Nephron (organoid): ENCODE measurements at regions not wholly inside any gene's neighbourhood (a gene's known extent, or its start where the extent isn't known, plus 50 kb on each side); places are given as distances from the start of the nearest gene placed in this dataset.
A peak's percentile ranks its signal among the peaks of the same experiment; 100 is the strongest.

ENCODE experiments used
- H3K27ac Mint-ChIP-seq, 3 experiments: 2 replicates each; pipeline ENCODE4 v1.8.0; 2020; ENCODE audit warnings: mixed read lengths in 3 of 3, mild to moderate bottlenecking in 2 of 3, moderate library complexity in 1 of 3
- H3K27me3 Mint-ChIP-seq: 2 replicates; pipeline ENCODE4 v1.8.0; 2021; ENCODE audit warnings: low read depth, mild to moderate bottlenecking, moderate library complexity, mixed read lengths
- H3K36me3 Mint-ChIP-seq: 2 replicates; pipeline ENCODE4 v1.8.0; 2020; ENCODE audit warnings: low read depth, mixed read lengths
- H3K4me1 Mint-ChIP-seq: 2 replicates; pipeline ENCODE4 v1.8.0; 2020; ENCODE audit warnings: mixed read lengths
- H3K4me3 Mint-ChIP-seq, 3 experiments: 2 replicates each; pipeline ENCODE4 v1.8.0; 2020; ENCODE audit warnings: mild to moderate bottlenecking in 3 of 3, mixed read lengths in 3 of 3, moderate library complexity in 2 of 3
- H3K9me3 Mint-ChIP-seq: 2 replicates; pipeline ENCODE4 v1.8.0; 2020; ENCODE audit warnings: mixed read lengths
- TF ChIP-seq, protein P1 (sequence below), 3 experiments: fragments of 200-600 bp; sonication (generic); IDR thresholded peaks; one replicate each; pipeline ENCODE4 v1.5.0; 2021; ENCODE audit warnings: antibody characterized with exemption in 3 of 3; ENCODE audit not compliant: unreplicated experiment in 3 of 3

DNA sequence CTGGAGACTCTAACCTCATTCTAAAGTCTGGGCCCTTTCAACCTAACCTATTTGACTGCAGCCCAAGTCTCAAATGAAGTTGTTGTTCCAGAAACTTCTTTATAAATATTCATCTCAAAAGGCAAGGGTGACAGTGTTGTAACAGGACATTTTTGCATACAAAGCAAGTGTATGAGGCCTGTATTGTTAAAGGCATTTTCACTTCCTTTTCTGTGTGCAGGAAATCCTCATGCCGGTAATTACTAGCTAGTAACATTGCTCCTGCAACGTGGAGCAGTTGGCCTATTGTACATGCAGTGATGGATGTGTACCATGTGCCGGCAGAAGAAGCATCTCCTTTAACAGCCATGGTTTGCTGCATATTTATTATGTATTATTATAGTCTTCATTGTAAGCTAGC, 156.5 kb upstream of the RMST start:
- H3K9me3 Mint-ChIP-seq, result peaks cover 4% of the 10 kb centered on the region
- peak overlapping the region in 2 of 3 experiments; percentile 47 to 79 for H3K27ac Mint-ChIP-seq
- no peak overlapping the region for H3K4me3 Mint-ChIP-seq
- peaks cover 4% of the 10 kb centered on the region for H3K27me3 Mint-ChIP-seq
- peaks cover 33% of the 10 kb centered on the region for H3K4me1 Mint-ChIP-seq
- H3K36me3 Mint-ChIP-seq, result no peaks in the 10 kb centered on the region
- TF ChIP-seq, protein P1, sequence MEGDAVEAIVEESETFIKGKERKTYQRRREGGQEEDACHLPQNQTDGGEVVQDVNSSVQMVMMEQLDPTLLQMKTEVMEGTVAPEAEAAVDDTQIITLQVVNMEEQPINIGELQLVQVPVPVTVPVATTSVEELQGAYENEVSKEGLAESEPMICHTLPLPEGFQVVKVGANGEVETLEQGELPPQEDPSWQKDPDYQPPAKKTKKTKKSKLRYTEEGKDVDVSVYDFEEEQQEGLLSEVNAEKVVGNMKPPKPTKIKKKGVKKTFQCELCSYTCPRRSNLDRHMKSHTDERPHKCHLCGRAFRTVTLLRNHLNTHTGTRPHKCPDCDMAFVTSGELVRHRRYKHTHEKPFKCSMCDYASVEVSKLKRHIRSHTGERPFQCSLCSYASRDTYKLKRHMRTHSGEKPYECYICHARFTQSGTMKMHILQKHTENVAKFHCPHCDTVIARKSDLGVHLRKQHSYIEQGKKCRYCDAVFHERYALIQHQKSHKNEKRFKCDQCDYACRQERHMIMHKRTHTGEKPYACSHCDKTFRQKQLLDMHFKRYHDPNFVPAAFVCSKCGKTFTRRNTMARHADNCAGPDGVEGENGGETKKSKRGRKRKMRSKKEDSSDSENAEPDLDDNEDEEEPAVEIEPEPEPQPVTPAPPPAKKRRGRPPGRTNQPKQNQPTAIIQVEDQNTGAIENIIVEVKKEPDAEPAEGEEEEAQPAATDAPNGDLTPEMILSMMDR (IDR thresholded peaks at IDR 0.05; ENCODE audit: unreplicated experiment in 3 of 3), result no peak

DNA sequence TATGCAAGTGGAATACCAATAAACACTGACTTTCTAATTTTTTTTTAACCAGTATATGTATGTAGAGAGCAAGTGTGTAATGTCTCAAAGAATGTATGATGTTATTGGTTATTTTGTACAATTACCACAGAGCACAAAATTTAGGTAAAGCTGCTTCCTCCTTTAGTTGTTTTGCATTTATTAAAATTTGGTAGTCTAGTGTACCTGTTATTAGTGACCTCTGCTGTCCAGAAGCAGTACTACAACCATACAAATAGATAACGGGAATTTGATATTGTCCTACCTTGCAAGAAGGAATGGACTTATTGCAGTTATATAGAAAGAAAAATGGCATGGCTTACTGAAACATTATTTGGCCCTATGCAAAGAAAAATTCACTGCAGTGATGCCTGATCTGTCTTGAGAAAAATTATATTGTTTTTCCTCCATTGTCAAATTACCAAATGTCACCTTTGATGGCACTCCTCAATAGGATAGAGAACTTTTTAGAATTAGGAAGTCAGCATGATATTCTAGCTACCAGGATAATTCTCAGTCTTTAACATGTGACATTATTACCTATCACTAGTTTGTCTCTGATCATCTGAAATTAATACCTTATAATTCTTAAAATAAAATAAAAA, 153.9 kb upstream of the RMST start:
- peaks cover 4% of the 10 kb centered on the region for H3K27me3 Mint-ChIP-seq
- H3K9me3 Mint-ChIP-seq, result no peaks in the 10 kb centered on the region
- peak overlapping the region in 1 of 3 experiments; percentile 45 for H3K27ac Mint-ChIP-seq
- peaks cover 16% of the 10 kb centered on the region for H3K4me1 Mint-ChIP-seq
- no peak overlapping the region for H3K4me3 Mint-ChIP-seq
- TF ChIP-seq, protein P1 (IDR thresholded peaks at IDR 0.05; ENCODE audit: unreplicated experiment in 3 of 3), result peak; percentile 61 to 74 (median 72)
- H3K36me3 Mint-ChIP-seq, result no peaks in the 10 kb centered on the region

- Mint-ChIP-seq H3K27ac (no peak overlapping the region), H3K4me1 (peaks cover 8% of the 10 kb centered on the region), H3K9me3 (no peaks in the 10 kb centered on the region), H3K36me3 (no peaks in the 10 kb centered on the region), H3K4me3 (no peak overlapping the region), H3K27me3 (peaks cover 4% of the 10 kb centered on the region)
- TF ChIP-seq, protein P1 (IDR thresholded peaks at IDR 0.05; ENCODE audit: unreplicated experiment in 3 of 3), result no peak
These were observed 152.7 kb upstream of the RMST start for GRCh38 chr12:97309921-97310320.

DNA sequence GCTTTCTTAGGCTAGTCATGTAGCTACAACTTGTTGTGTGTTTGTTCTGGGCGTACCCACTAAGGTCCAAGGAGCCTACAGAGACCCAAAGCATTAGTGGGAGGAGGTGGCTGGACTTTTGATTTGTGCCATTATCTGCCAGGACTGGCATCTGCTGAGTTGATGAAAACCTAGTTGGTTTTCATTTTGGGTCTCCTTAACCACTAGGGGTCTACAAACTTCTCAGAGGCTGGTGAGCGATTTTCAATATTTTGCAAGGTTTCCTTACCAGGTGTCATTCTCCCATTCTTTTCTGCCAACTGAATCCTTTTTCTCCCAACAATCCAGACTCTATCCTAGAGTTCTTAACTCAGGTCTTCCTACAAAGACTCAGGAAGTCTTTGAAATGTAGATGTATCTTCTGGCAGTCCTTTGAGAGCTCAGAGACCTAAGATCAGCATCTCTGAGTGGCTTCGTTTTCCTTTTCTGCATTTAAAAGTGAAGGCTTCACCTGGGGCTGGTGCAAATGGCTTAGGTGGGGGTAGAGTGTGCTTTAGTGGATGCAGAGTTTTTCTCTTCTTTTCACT, 150.0 kb upstream of the RMST start:
- Mint-ChIP-seq H3K27ac (no peak overlapping the region), H3K4me1 (no peaks in the 10 kb centered on the region), H3K27me3 (peaks cover 4% of the 10 kb centered on the region), H3K4me3 (no peak overlapping the region), H3K36me3 (no peaks in the 10 kb centered on the region), H3K9me3 (no peaks in the 10 kb centered on the region)
- TF ChIP-seq, protein P1 (IDR thresholded peaks at IDR 0.05; ENCODE audit: unreplicated experiment in 3 of 3), result no peak

DNA sequence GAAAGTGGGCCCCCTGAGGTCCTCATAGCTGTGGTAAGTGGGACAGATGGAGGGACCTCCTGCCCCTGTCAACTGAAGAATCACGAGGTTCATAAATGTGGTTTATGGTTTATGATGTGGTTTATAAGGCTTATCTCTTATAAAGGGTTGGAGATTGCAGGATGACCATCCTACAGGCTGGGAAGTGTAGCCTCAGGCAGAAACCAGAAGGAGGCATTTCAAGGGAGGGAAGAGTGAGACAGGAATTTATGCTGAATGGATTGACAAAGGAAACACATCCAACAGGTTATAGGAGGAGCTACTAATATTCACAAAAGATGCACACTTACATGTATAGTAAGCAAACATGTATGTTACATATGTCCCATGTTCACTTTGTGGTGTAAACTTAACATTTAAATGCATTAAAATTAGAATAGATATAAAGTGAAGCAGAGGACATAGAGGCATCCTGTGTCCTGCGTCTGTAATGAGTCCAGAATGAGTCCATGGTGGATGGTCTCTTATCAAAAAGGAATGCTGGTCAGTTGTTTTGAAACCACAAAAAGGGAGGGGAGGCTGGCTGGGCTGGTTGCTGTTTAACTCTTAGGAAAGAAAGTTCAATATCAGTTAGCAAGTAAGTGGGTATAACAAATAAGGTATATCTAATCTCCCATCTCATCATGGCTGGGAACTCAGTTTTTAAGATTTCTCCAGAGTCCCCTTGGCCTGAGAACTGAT, 149.0 kb upstream of the RMST start:
- Mint-ChIP-seq H3K4me1 (no peaks in the 10 kb centered on the region), H3K36me3 (no peaks in the 10 kb centered on the region), H3K27ac (no peak overlapping the region), H3K27me3 (peaks cover 4% of the 10 kb centered on the region), H3K4me3 (no peak overlapping the region), H3K9me3 (no peaks in the 10 kb centered on the region)
- TF ChIP-seq, protein P1 (IDR thresholded peaks at IDR 0.05; ENCODE audit: unreplicated experiment in 3 of 3), result no peak
